ENCODE measurements at regions not wholly inside any gene's neighbourhood (a gene's known extent, or its start where the extent isn't known, plus 50 kb on each side); places are given as distances from the start of the nearest gene placed in this dataset.

DNA sequence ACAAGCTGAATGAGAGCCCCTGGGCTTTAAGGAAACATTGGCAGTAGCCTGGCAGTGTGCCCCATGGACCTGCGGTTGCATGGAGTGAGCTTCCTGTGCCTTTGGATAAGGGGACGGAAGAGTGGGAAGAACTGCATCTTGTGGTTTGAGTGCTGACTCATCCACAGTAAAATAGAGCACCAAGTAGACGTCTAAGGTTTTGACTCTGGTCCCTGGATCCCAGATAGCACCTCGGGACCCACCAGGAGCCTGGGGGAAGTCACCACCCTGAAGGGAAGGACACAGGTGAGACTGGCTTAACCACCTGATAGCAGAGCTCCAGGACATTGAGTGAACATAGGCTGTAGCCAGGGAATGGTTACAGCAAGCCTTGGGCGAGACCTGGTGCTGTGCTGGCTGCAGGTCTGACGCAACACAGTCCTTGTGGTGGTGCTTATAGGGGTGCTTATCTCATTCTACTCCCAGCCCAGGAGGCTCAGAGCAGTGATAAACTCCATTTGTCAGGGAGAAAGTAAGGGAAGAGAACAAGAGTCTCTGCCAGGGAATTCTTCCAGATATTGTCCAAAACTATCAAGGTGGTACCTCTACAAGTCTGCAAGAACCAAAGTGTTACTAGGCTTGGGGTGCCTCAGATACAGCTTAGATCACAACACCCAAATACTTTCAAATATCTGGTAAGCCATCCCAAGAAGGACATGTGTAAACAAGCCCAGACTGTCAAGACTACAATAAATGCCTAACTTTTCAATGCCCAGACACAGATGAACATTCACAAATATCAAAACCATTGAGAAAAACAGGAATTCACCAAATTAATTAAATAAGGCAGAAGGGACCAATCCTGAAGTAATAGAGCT, 123.6 kb upstream of the TET2 start:
- WGBS, 2 donors: 72 to 75% methylated on average over 6 of the region's 6 CpGs
- no peak for DNase-seq
- peaks cover 2% of the 10 kb centered on the region for H3K9me3 ChIP-seq (ENCODE audit: control insufficient read depth, low read length)
- no peak for ATAC-seq (ENCODE audit: low FRiP score)
- H3K27ac ChIP-seq (ENCODE audit: low read depth in 1 of 2, low read length in 2 of 2): no peak overlapping the region
- no peaks in the 10 kb centered on the region for H3K36me3 ChIP-seq (ENCODE audit: control insufficient read depth in 1 of 2, insufficient read depth in 2 of 2, low read length in 1 of 2)
- no peaks in the 10 kb centered on the region for H3K27me3 ChIP-seq (ENCODE audit: control insufficient read depth in 1 of 2, insufficient read depth in 2 of 2, low read length in 1 of 2)
- H3K4me1 ChIP-seq (ENCODE audit: control insufficient read depth in 1 of 2, insufficient read depth in 2 of 2, low read length in 2 of 2): no peaks in the 10 kb centered on the region
- H3K4me3 ChIP-seq (ENCODE audit: low read length in 2 of 2): no peak overlapping the region
- intact Hi-C loops (cut with DNase I): no loop called here

DNA sequence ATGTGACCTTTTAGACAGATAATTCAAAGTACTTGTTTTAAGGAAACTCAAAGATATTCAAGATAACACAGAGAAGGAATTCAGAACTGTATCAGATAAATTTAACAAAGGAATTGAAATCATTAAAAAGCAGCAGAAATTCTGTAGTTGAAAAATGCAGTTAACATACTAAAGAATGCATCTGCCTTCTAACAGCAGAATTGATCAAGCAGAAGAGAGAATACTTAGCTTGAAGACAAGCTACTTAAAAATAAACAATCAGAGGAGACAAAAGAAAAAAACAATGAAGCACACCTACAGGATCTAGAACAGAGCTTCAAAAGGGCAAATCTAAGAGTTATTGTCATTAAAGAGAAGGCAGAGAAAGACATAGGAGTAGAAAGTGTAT, 123.0 kb upstream of the TET2 start:
- Histone ChIP-seq H3K4me3 (ENCODE audit: low read length in 2 of 2) (no peak overlapping the region), H3K27ac (ENCODE audit: low read depth in 1 of 2, low read length in 2 of 2) (no peak overlapping the region), H3K36me3 (ENCODE audit: control insufficient read depth in 1 of 2, insufficient read depth in 2 of 2, low read length in 1 of 2) (no peaks in the 10 kb centered on the region), H3K27me3 (ENCODE audit: control insufficient read depth in 1 of 2, insufficient read depth in 2 of 2, low read length in 1 of 2) (no peaks in the 10 kb centered on the region), H3K9me3 (ENCODE audit: control insufficient read depth, low read length) (peaks cover 2% of the 10 kb centered on the region), H3K4me1 (ENCODE audit: control insufficient read depth in 1 of 2, insufficient read depth in 2 of 2, low read length in 2 of 2) (no peaks in the 10 kb centered on the region)
- ATAC-seq (ENCODE audit: low FRiP score) (no peak), DNase-seq (no peak)
- intact Hi-C loops (cut with DNase I): no loop called here

DNA sequence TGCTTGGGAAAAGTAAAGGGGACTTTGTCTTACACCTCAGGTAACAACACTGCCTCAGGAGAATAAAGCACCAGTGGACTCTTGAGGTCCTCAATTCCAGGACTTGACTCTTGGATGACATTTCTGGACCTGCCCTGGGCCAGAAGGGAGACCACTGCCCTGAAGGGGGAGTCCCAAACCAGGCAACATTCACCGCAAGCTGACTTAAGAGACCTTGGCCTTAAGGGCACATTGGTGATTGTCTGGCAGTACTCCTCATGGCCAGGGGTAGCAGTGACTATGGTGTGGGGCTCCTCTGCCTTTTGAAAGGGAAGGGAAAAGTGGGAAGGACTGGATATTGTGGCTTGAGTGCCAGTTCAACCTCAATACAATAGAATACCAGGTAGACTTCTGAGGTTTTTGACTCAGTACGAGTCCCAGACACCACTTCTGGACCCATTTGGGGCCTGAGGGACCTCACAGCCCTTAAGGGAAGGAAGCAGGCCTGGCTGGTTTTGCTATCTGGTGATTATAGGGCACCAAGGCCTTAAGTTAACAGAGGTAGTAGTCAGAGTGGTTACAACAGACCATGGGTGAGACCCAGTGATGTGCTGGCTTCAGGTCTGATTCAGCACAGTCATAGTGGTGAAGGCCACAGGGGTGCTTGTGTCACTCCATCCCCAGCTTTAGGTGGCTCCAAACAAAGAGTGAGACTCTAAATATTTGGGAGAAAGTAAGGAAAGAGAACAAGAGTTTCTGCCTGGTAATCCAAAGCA, 121.2 kb upstream of the TET2 start:
- Histone ChIP-seq H3K36me3 (ENCODE audit: control insufficient read depth in 1 of 2, insufficient read depth in 2 of 2, low read length in 1 of 2) (no peaks in the 10 kb centered on the region), H3K4me1 (ENCODE audit: control insufficient read depth in 1 of 2, insufficient read depth in 2 of 2, low read length in 2 of 2) (no peaks in the 10 kb centered on the region), H3K27ac (ENCODE audit: low read depth in 1 of 2, low read length in 2 of 2) (no peak overlapping the region), H3K27me3 (ENCODE audit: control insufficient read depth in 1 of 2, insufficient read depth in 2 of 2, low read length in 1 of 2) (no peaks in the 10 kb centered on the region), H3K4me3 (ENCODE audit: low read length in 2 of 2) (no peak overlapping the region), H3K9me3 (ENCODE audit: control insufficient read depth, low read length) (peaks cover 2% of the 10 kb centered on the region)
- WGBS, 2 donors: 84 to 91% methylated on average over 2 of the region's 2 CpGs
- intact Hi-C loops (cut with DNase I): no loop called here
- no peak for ATAC-seq (ENCODE audit: low FRiP score)
- no peak for DNase-seq

GRCh38 chr4:105036991-105037390, 109.7 kb upstream of the TET2 start:
- Histone ChIP-seq H3K27ac (ENCODE audit: low read depth in 1 of 2, low read length in 2 of 2) (no peak overlapping the region), H3K9me3 (ENCODE audit: control insufficient read depth, low read length) (no peaks in the 10 kb centered on the region), H3K4me1 (ENCODE audit: control insufficient read depth in 1 of 2, insufficient read depth in 2 of 2, low read length in 2 of 2) (no peaks in the 10 kb centered on the region), H3K36me3 (ENCODE audit: control insufficient read depth in 1 of 2, insufficient read depth in 2 of 2, low read length in 1 of 2) (no peaks in the 10 kb centered on the region), H3K4me3 (ENCODE audit: low read length in 2 of 2) (no peak overlapping the region), H3K27me3 (ENCODE audit: control insufficient read depth in 1 of 2, insufficient read depth in 2 of 2, low read length in 1 of 2) (no peaks in the 10 kb centered on the region)
- WGBS, 2 donors: 89 to 93% methylated on average over 1 of the region's 1 CpG
- DNase-seq: no peak
- intact Hi-C loops (cut with DNase I): no loop called here
- no peak for ATAC-seq (ENCODE audit: low FRiP score)

- H3K9me3 ChIP-seq (ENCODE audit: control insufficient read depth, low read length): peaks cover 6% of the 10 kb centered on the region
- DNase-seq (no peak), ATAC-seq (ENCODE audit: low FRiP score) (no peak)
- H3K4me1 ChIP-seq (ENCODE audit: control insufficient read depth in 1 of 2, insufficient read depth in 2 of 2, low read length in 2 of 2): no peaks in the 10 kb centered on the region
- H3K36me3 ChIP-seq (ENCODE audit: control insufficient read depth in 1 of 2, insufficient read depth in 2 of 2, low read length in 1 of 2): no peaks in the 10 kb centered on the region
- H3K27me3 ChIP-seq (ENCODE audit: control insufficient read depth in 1 of 2, insufficient read depth in 2 of 2, low read length in 1 of 2): peaks cover 0 to 1% of the 10 kb centered on the region in 2 donors
- no peak overlapping the region for H3K27ac ChIP-seq (ENCODE audit: low read depth in 1 of 2, low read length in 2 of 2)
- intact Hi-C loops (cut with DNase I): no loop called here
- no peak overlapping the region for H3K4me3 ChIP-seq (ENCODE audit: low read length in 2 of 2)
Observed at GRCh38 chr4:105042451-105042850, 104.2 kb upstream of the TET2 start.

- Histone ChIP-seq H3K9me3 (ENCODE audit: control insufficient read depth, low read length) (peaks cover 1% of the 10 kb centered on the region), H3K4me1 (ENCODE audit: control insufficient read depth in 1 of 2, insufficient read depth in 2 of 2, low read length in 2 of 2) (no peaks in the 10 kb centered on the region), H3K27ac (ENCODE audit: low read depth in 1 of 2, low read length in 2 of 2) (no peak overlapping the region), H3K36me3 (ENCODE audit: control insufficient read depth in 1 of 2, insufficient read depth in 2 of 2, low read length in 1 of 2) (no peaks in the 10 kb centered on the region), H3K27me3 (ENCODE audit: control insufficient read depth in 1 of 2, insufficient read depth in 2 of 2, low read length in 1 of 2) (no peaks in the 10 kb centered on the region), H3K4me3 (ENCODE audit: low read length in 2 of 2) (no peak overlapping the region)
- ATAC-seq (ENCODE audit: low FRiP score) (no peak), DNase-seq (no peak)
- 21 to 25% methylated on average over 2 of the region's 2 CpGs for WGBS, 2 donors
- intact Hi-C loops (cut with DNase I): no loop called here
Observed at GRCh38 chr4:105050896-105051295, 95.8 kb upstream of the TET2 start.

DNA sequence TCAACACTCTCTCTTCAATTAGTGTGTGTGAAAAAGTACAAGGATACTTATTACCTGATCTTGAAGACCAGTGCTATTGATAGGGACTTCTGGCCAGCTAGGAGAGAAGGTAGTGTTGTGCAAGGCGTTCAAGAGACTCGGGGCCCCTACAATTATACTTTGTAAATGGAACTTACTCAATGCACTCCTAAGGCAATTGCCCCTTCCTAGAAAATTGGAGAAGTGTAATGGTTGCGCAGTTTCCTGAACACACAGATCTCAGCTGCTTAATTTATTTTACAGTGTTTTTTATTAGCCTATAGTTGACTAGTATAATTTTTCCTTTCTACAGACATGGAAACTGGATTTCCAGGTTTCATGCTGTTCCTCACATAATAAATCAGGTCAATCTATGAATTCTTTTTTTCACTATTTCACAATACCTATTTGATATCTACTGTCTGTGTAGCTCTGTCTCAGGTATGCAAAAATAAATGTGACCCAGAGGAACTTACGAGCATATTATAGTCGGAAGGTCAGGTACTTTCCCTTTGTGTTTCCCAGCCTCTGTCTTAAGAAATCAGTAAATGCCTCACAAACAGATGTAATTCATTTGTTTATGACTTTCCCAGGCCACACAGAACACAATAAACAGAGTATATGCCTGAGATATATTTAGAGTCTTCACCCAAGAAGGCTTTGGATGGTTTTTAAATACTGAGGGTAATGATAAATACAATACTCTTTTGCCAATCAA, 89.1 kb upstream of the TET2 start:
- DNase-seq (no peak), ATAC-seq (ENCODE audit: low FRiP score) (no peak)
- H3K4me3 ChIP-seq (ENCODE audit: low read length in 2 of 2): no peak overlapping the region
- no peaks in the 10 kb centered on the region for H3K36me3 ChIP-seq (ENCODE audit: control insufficient read depth in 1 of 2, insufficient read depth in 2 of 2, low read length in 1 of 2)
- H3K9me3 ChIP-seq (ENCODE audit: control insufficient read depth, low read length): no peaks in the 10 kb centered on the region
- no peak overlapping the region for H3K27ac ChIP-seq (ENCODE audit: low read depth in 1 of 2, low read length in 2 of 2)
- intact Hi-C loops (cut with DNase I): no loop called here
- H3K27me3 ChIP-seq (ENCODE audit: control insufficient read depth in 1 of 2, insufficient read depth in 2 of 2, low read length in 1 of 2): no peaks in the 10 kb centered on the region
- WGBS, 2 donors: 88% methylated on average over 5 of the region's 5 CpGs
- no peaks in the 10 kb centered on the region for H3K4me1 ChIP-seq (ENCODE audit: control insufficient read depth in 1 of 2, insufficient read depth in 2 of 2, low read length in 2 of 2)

GRCh38 chr4:105058177-105058812, 88.4 kb upstream of the TET2 start:
- H3K9me3 ChIP-seq (ENCODE audit: control insufficient read depth, low read length): no peaks in the 10 kb centered on the region
- no peaks in the 10 kb centered on the region for H3K4me1 ChIP-seq (ENCODE audit: control insufficient read depth in 1 of 2, insufficient read depth in 2 of 2, low read length in 2 of 2)
- ATAC-seq (ENCODE audit: low FRiP score) (no peak), DNase-seq (no peak)
- intact Hi-C loops (cut with DNase I): no loop called here
- no peak overlapping the region for H3K4me3 ChIP-seq (ENCODE audit: low read length in 2 of 2)
- no peaks in the 10 kb centered on the region for H3K27me3 ChIP-seq (ENCODE audit: control insufficient read depth in 1 of 2, insufficient read depth in 2 of 2, low read length in 1 of 2)
- H3K27ac ChIP-seq (ENCODE audit: low read depth in 1 of 2, low read length in 2 of 2): no peak overlapping the region
- WGBS, 2 donors: 82 to 88% methylated on average over 3 of the region's 3 CpGs
- no peaks in the 10 kb centered on the region for H3K36me3 ChIP-seq (ENCODE audit: control insufficient read depth in 1 of 2, insufficient read depth in 2 of 2, low read length in 1 of 2)

Measured in aorta (tissue), 5 donors.